GM10266 (cell line): ENCODE measurements at regions not wholly inside any gene's neighbourhood (a gene's known extent, or its start where the extent isn't known, plus 50 kb on each side); places are given as distances from the start of the nearest gene placed in this dataset.

Experiments used
- DNase-seq: peaks from one replicate; pipeline ENCODE4 v3.0.0; 2012; ENCODE audit errors: extremely low spot score
- CTCF ChIP-seq: IDR thresholded peaks from 2 replicates; pipeline ENCODE4 v1.5.1; 2012; ENCODE audit warnings: mild to moderate bottlenecking, low read depth; ENCODE audit not compliant: control insufficient read depth, insufficient read depth; ENCODE audit errors: missing control alignments

- TF ChIP-seq CTCF = no peak
- no peak for DNase-seq
Observed at GRCh38 chr3:147139341-147139740, 267.0 kb downstream of the ZIC4 start.

GRCh38 chr3:147132168-147132567, 274.2 kb downstream of the ZIC4 start:
- TF ChIP-seq CTCF = no peak
- DNase-seq = no peak

- no peak for TF ChIP-seq CTCF
- no peak for DNase-seq
Observed at GRCh38 chr3:147130461-147130860, 275.9 kb downstream of the ZIC4 start.

GRCh38 chr3:147129665-147130064, 276.7 kb downstream of the ZIC4 start:
- no peak for DNase-seq
- no peak for TF ChIP-seq CTCF

- TF ChIP-seq CTCF = no peak
- no peak for DNase-seq
Observed at GRCh38 chr3:147122350-147122749, 284.0 kb downstream of the ZIC4 start.

GRCh38 chr3:147119989-147120388, 286.4 kb downstream of the ZIC4 start:
- TF ChIP-seq CTCF = no peak
- DNase-seq = no peak

GRCh38 chr3:147119346-147119745, 287.0 kb downstream of the ZIC4 start:
- no peak for DNase-seq
- TF ChIP-seq CTCF = no peak
